Stimulated activated CD8-positive, alpha-beta memory T cell treated with anti-CD3 and anti-CD28 coated beads, Interleukin-12 subunit alpha, Interleukin-12 subunit beta, amount 100 ng/mL, for 24 hours (primary cell): ENCODE measurements at regions not wholly inside any gene's neighbourhood (a gene's known extent, or its start where the extent isn't known, plus 50 kb on each side); places are given as distances from the start of the nearest gene placed in this dataset.
A peak's percentile ranks its signal among the peaks of the same experiment; 100 is the strongest.

ENCODE experiments used
- DNase-seq: peaks from one replicate; pipeline ENCODE4 v3.0.0-alpha.2; 2020; ENCODE audit errors: extremely low read depth

- DNase-seq = no peak
Measured at GRCh38 chr15:98419173-98419780, 229.1 kb upstream of the IGF1R start.

GRCh38 chr15:98420837-98421236, 227.5 kb upstream of the IGF1R start:
- no peak for DNase-seq

GRCh38 chr15:98421419-98422129, 226.8 kb upstream of the IGF1R start:
- DNase-seq = peak; percentile 31

GRCh38 chr15:98422130-98422478, 226.2 kb upstream of the IGF1R start:
- DNase-seq = no peak

GRCh38 chr15:98425173-98425572, 223.2 kb upstream of the IGF1R start:
- no peak for DNase-seq

- DNase-seq = no peak
Measured at GRCh38 chr15:98427321-98427720, 221.0 kb upstream of the IGF1R start.

- DNase-seq = peak; percentile 16
Measured at GRCh38 chr15:98428253-98428989, 219.9 kb upstream of the IGF1R start.

GRCh38 chr15:98431171-98431570, 217.2 kb upstream of the IGF1R start:
- no peak for DNase-seq

- DNase-seq = no peak
Measured at GRCh38 chr15:98433346-98433745, 215.0 kb upstream of the IGF1R start.

- DNase-seq = no peak
Measured at GRCh38 chr15:98433856-98434255, 214.5 kb upstream of the IGF1R start.

GRCh38 chr15:98437752-98438151, 210.6 kb upstream of the IGF1R start:
- no peak for DNase-seq

GRCh38 chr15:98438326-98438725, 210.0 kb upstream of the IGF1R start:
- no peak for DNase-seq

GRCh38 chr15:98438907-98439306, 209.4 kb upstream of the IGF1R start:
- no peak for DNase-seq

GRCh38 chr15:98439523-98439942, 208.8 kb upstream of the IGF1R start:
- DNase-seq = no peak

GRCh38 chr15:98440917-98441316, 207.4 kb upstream of the IGF1R start:
- no peak for DNase-seq

- DNase-seq = no peak
Measured at GRCh38 chr15:98441599-98441998, 206.7 kb upstream of the IGF1R start.

GRCh38 chr15:98442379-98442833, 205.9 kb upstream of the IGF1R start:
- DNase-seq = no peak

GRCh38 chr15:98442901-98443300, 205.4 kb upstream of the IGF1R start:
- DNase-seq = no peak

- DNase-seq = no peak
Measured at GRCh38 chr15:98443526-98443925, 204.8 kb upstream of the IGF1R start.

- no peak for DNase-seq
Measured at GRCh38 chr15:98444138-98444537, 204.2 kb upstream of the IGF1R start.

- DNase-seq = no peak
Measured at GRCh38 chr15:98445315-98445714, 203.0 kb upstream of the IGF1R start.

- no peak for DNase-seq
Measured at GRCh38 chr15:98446083-98446482, 202.3 kb upstream of the IGF1R start.

GRCh38 chr15:98447069-98447468, 201.3 kb upstream of the IGF1R start:
- DNase-seq = no peak
